GM12865 (cell line): ENCODE measurements at regions not wholly inside any gene's neighbourhood (a gene's known extent, or its start where the extent isn't known, plus 50 kb on each side); places are given as distances from the start of the nearest gene placed in this dataset.

ENCODE experiments used
- DNase-seq: peaks from one replicate; pipeline ENCODE4 v3.0.0; 2010; ENCODE audit warnings: low read depth
- H3K4me3 ChIP-seq: 2 replicates; pipeline ENCODE4 v1.5.1; 2011; ENCODE audit warnings: mild to moderate bottlenecking, low read depth, low read length, control low read depth
- CTCF ChIP-seq: IDR thresholded peaks from 2 replicates; pipeline ENCODE4 v1.5.1; 2011; ENCODE audit warnings: low read length, control low read depth, low read depth, inconsistent platforms; ENCODE audit not compliant: insufficient read depth; ENCODE audit errors: missing control alignments

GRCh38 chr11:114826910-114827442 lies 148.6 kb downstream of the NXPE2 start:
- no peak for TF ChIP-seq CTCF
- no peak overlapping the region for H3K4me3 ChIP-seq
- DNase-seq = no peak

GRCh38 chr11:114827736-114828135 lies 149.4 kb downstream of the NXPE2 start:
- DNase-seq = no peak
- no peak for TF ChIP-seq CTCF
- H3K4me3 ChIP-seq = no peak overlapping the region

- no peak for DNase-seq
- no peak for TF ChIP-seq CTCF
- no peak overlapping the region for H3K4me3 ChIP-seq
These were observed 154.3 kb downstream of the NXPE2 start for GRCh38 chr11:114832532-114833125.

GRCh38 chr11:114836161-114836560 lies 157.8 kb downstream of the NXPE2 start:
- no peak for TF ChIP-seq CTCF
- H3K4me3 ChIP-seq = no peak overlapping the region
- DNase-seq = no peak

GRCh38 chr11:114844896-114845295 lies 166.6 kb downstream of the NXPE2 start:
- no peak overlapping the region for H3K4me3 ChIP-seq
- no peak for TF ChIP-seq CTCF
- no peak for DNase-seq

GRCh38 chr11:114845766-114846415 lies 167.6 kb downstream of the NXPE2 start:
- no peak for TF ChIP-seq CTCF
- no peak overlapping the region for H3K4me3 ChIP-seq
- DNase-seq = no peak
